Activated T-helper 1 cell treated with anti-CD3 and anti-CD28 coated beads, Interleukin-12 subunit alpha, Interleukin-12 subunit beta, Interleukin-2, Interleukin-4 antibody, amounts not matched to agents 30 ng/mL and 10 ng/mL and 1 ng/mL, durations not matched to agents 14 hours and 24 hours and 36 hours (primary cell): ENCODE measurements at regions not wholly inside any gene's neighbourhood (a gene's known extent, or its start where the extent isn't known, plus 50 kb on each side); places are given as distances from the start of the nearest gene placed in this dataset.

Experiments
- DNase-seq: peaks from one replicate; pipeline ENCODE4 v3.0.0; 2021; ENCODE audit warnings: low spot score
- H3K27ac Mint-ChIP-seq: one replicate; pipeline ENCODE4 v1.8.0; 2021; ENCODE audit warnings: mild to moderate bottlenecking, mixed read lengths
- H3K27me3 Mint-ChIP-seq: one replicate; pipeline ENCODE4 v1.8.0; 2022; ENCODE audit warnings: mild to moderate bottlenecking, moderate library complexity, mixed read lengths; ENCODE audit not compliant: insufficient read depth
- H3K36me3 Mint-ChIP-seq: one replicate; pipeline ENCODE4 v1.8.0; 2021; ENCODE audit warnings: low read depth, mixed read lengths
- H3K4me1 Mint-ChIP-seq: one replicate; pipeline ENCODE4 v1.8.0; 2021; ENCODE audit warnings: low read depth, mixed read lengths
- H3K4me3 Mint-ChIP-seq: one replicate; pipeline ENCODE4 v1.8.0; 2021; ENCODE audit warnings: mild to moderate bottlenecking, moderate library complexity, mixed read lengths
- H3K9me3 Mint-ChIP-seq: one replicate; pipeline ENCODE4 v1.8.0; 2021; ENCODE audit warnings: mixed read lengths
- intact Hi-C: fragments of 100-400 bp; cut with micrococcal nuclease; formaldehyde crosslinking; loops from one replicate; pipeline ENCODE4 v1.15.1; 2024

DNA sequence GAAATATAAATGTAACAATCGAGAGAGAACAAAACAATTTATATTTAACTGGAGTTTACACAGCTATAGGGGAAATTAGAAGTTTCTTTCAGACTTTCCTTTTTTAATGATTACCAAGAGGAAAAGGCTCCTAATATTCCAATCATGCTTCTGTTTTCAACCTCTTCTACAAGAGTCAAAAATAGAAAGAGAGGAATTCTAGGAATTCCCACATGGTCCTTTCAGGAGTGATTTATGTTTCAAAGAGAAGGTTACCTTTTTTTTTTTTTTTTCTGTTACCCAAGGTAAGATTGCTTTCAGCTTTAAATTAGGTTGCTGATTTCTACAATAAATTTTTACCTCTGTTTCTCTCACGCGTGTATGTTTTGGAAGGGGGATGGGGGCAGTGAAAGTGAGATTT lies 355.3 kb upstream of the DCBLD2 start:
- H3K9me3 Mint-ChIP-seq, result peaks cover 4% of the 10 kb centered on the region
- H3K4me3 Mint-ChIP-seq, result no peak overlapping the region
- intact Hi-C loops, result no loop called here
- H3K4me1 Mint-ChIP-seq, result no peaks in the 10 kb centered on the region
- H3K27ac Mint-ChIP-seq, result no peak overlapping the region
- no peak for DNase-seq
- H3K27me3 Mint-ChIP-seq, result no peaks in the 10 kb centered on the region
- no peaks in the 10 kb centered on the region for H3K36me3 Mint-ChIP-seq

- peaks cover 3% of the 10 kb centered on the region for H3K9me3 Mint-ChIP-seq
- H3K4me3 Mint-ChIP-seq, result no peak overlapping the region
- H3K4me1 Mint-ChIP-seq, result no peaks in the 10 kb centered on the region
- H3K36me3 Mint-ChIP-seq, result no peaks in the 10 kb centered on the region
- H3K27ac Mint-ChIP-seq, result no peak overlapping the region
- no peaks in the 10 kb centered on the region for H3K27me3 Mint-ChIP-seq
- no peak for DNase-seq
- intact Hi-C loops, result no loop called here
Measured at GRCh38 chr3:99253963-99254355, 352.5 kb upstream of the DCBLD2 start.

DNA sequence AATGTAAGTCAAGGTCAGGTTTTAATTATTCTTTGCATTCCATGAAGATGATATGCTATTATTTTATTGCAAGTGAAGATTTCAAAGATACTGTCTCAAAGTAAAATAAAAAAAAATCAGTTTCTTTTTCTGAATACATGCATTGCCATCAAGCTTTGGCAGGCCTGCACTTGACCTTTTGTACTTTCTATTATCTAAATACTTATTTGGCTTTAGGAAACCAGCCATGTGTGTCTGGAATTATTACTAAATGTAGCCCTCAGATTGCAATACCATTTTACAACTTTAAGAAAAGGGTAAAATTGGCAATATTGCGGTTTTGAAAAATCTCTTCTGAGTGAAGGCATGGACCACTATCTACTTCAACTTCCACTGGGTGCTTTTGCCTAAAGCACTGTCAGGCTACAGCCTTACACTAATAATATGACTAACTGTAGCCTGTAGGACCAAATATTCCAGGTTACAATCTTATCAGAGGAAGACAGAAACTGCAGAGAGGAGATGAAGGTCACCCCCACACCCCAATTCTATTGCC lies 349.4 kb upstream of the DCBLD2 start:
- Mint-ChIP-seq H3K9me3 (no peaks in the 10 kb centered on the region), H3K27ac (no peak overlapping the region), H3K27me3 (no peaks in the 10 kb centered on the region), H3K36me3 (no peaks in the 10 kb centered on the region), H3K4me3 (no peak overlapping the region), H3K4me1 (no peaks in the 10 kb centered on the region)
- intact Hi-C loops, result no loop called here
- DNase-seq, result no peak

- Mint-ChIP-seq H3K27ac (no peak overlapping the region), H3K9me3 (no peaks in the 10 kb centered on the region), H3K27me3 (no peaks in the 10 kb centered on the region), H3K36me3 (no peaks in the 10 kb centered on the region), H3K4me1 (no peaks in the 10 kb centered on the region), H3K4me3 (no peak overlapping the region)
- DNase-seq, result no peak
- intact Hi-C loops, result no loop called here
Measured at GRCh38 chr3:99250272-99250671, 348.8 kb upstream of the DCBLD2 start.

- no peak for DNase-seq
- no peaks in the 10 kb centered on the region for H3K36me3 Mint-ChIP-seq
- intact Hi-C loops, result no loop called here
- H3K4me1 Mint-ChIP-seq, result no peaks in the 10 kb centered on the region
- no peaks in the 10 kb centered on the region for H3K27me3 Mint-ChIP-seq
- no peaks in the 10 kb centered on the region for H3K9me3 Mint-ChIP-seq
- no peak overlapping the region for H3K27ac Mint-ChIP-seq
- H3K4me3 Mint-ChIP-seq, result no peak overlapping the region
Measured at GRCh38 chr3:99249627-99250026, 348.1 kb upstream of the DCBLD2 start.

- intact Hi-C loops, result no loop called here
- H3K27me3 Mint-ChIP-seq, result no peaks in the 10 kb centered on the region
- no peak for DNase-seq
- H3K36me3 Mint-ChIP-seq, result no peaks in the 10 kb centered on the region
- no peaks in the 10 kb centered on the region for H3K4me1 Mint-ChIP-seq
- no peak overlapping the region for H3K4me3 Mint-ChIP-seq
- no peak overlapping the region for H3K27ac Mint-ChIP-seq
- no peaks in the 10 kb centered on the region for H3K9me3 Mint-ChIP-seq
Measured at GRCh38 chr3:99248913-99249312, 347.4 kb upstream of the DCBLD2 start.

GRCh38 chr3:99248130-99248529 lies 346.6 kb upstream of the DCBLD2 start:
- Mint-ChIP-seq H3K27me3 (no peaks in the 10 kb centered on the region), H3K9me3 (no peaks in the 10 kb centered on the region), H3K4me3 (no peak overlapping the region), H3K36me3 (no peaks in the 10 kb centered on the region), H3K4me1 (no peaks in the 10 kb centered on the region), H3K27ac (no peak overlapping the region)
- DNase-seq, result no peak
- intact Hi-C loops, result no loop called here

DNA sequence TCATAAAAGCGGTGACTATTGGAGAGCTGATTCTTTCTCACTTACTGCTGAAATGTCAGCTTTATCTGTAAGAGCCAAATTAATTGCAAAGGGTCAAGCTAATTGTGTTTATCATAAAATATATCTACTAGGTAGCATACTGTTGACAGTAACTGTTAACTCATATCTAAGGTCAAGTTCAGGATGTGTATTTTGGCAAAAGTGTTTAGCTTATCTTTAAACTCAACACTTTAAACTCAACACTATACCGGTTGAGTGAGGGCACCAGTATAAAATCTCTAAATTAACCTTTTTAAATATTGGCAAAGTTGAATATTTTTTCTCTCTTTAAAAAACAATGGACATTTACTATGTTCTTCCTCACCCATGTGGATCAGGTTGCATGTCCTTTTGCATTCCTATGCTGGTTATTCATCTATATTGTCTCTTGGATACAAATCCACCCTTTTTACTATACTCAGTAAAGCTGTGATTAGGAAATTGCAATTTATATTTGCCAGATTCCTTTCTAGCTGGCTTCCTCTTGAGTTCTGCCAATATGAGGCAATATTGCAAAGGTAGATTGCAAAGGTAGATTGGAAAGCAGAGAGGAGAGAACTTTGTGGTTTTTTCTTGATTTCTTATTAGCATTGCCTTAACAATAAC lies 344.6 kb upstream of the DCBLD2 start:
- no peaks in the 10 kb centered on the region for H3K27me3 Mint-ChIP-seq
- H3K4me3 Mint-ChIP-seq, result no peak overlapping the region
- H3K36me3 Mint-ChIP-seq, result no peaks in the 10 kb centered on the region
- H3K27ac Mint-ChIP-seq, result no peak overlapping the region
- H3K9me3 Mint-ChIP-seq, result no peaks in the 10 kb centered on the region
- no peaks in the 10 kb centered on the region for H3K4me1 Mint-ChIP-seq
- no peak for DNase-seq
- intact Hi-C loops, result no loop called here

GRCh38 chr3:99242271-99242670 lies 340.8 kb upstream of the DCBLD2 start:
- Mint-ChIP-seq H3K27me3 (no peaks in the 10 kb centered on the region), H3K4me1 (no peaks in the 10 kb centered on the region)

GRCh38 chr3:99240700-99241099 lies 339.2 kb upstream of the DCBLD2 start:
- Mint-ChIP-seq H3K4me1 (no peaks in the 10 kb centered on the region), H3K4me3 (no peak overlapping the region), H3K27me3 (no peaks in the 10 kb centered on the region), H3K27ac (no peak overlapping the region), H3K9me3 (no peaks in the 10 kb centered on the region), H3K36me3 (no peaks in the 10 kb centered on the region)
- DNase-seq, result no peak
- intact Hi-C loops, result no loop called here

More at GRCh38 chr3:99242271-99242670, 340.8 kb upstream of the DCBLD2 start:
- no peaks in the 10 kb centered on the region for H3K36me3 Mint-ChIP-seq
- H3K4me3 Mint-ChIP-seq, result no peak overlapping the region
- intact Hi-C loops, result no loop called here
- H3K27ac Mint-ChIP-seq, result no peak overlapping the region
- H3K9me3 Mint-ChIP-seq, result no peaks in the 10 kb centered on the region
- DNase-seq, result no peak

DNA sequence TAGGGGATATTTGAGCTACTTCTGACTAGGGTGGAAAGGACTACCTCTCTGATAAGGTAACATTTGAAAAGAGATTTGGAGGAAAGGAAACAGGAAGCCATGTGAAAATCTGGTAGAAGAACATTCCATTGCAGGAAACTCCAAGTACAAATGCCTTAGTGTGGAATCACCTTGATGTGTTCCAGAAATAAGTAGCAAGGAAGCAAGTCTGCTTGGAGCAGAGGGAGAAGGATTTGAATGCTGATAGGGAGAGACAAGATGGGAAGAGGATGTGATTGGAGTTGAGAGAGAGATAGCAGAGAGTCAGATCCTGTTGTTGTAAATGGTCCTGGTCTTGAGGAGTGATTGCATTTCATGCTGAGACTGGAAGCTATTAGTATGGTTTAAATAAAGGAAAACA lies 335.1 kb upstream of the DCBLD2 start:
- no peaks in the 10 kb centered on the region for H3K9me3 Mint-ChIP-seq
- no peaks in the 10 kb centered on the region for H3K27me3 Mint-ChIP-seq
- intact Hi-C loops, result no loop called here
- H3K36me3 Mint-ChIP-seq, result no peaks in the 10 kb centered on the region
- DNase-seq, result no peak
- H3K4me1 Mint-ChIP-seq, result no peaks in the 10 kb centered on the region
- H3K4me3 Mint-ChIP-seq, result no peak overlapping the region
- no peak overlapping the region for H3K27ac Mint-ChIP-seq

GRCh38 chr3:99232696-99233095 lies 331.2 kb upstream of the DCBLD2 start:
- DNase-seq, result no peak
- no peaks in the 10 kb centered on the region for H3K27me3 Mint-ChIP-seq
- intact Hi-C loops, result no loop called here
- H3K4me3 Mint-ChIP-seq, result no peak overlapping the region
- no peaks in the 10 kb centered on the region for H3K36me3 Mint-ChIP-seq
- H3K9me3 Mint-ChIP-seq, result no peaks in the 10 kb centered on the region
- H3K4me1 Mint-ChIP-seq, result no peaks in the 10 kb centered on the region
- no peak overlapping the region for H3K27ac Mint-ChIP-seq

DNA sequence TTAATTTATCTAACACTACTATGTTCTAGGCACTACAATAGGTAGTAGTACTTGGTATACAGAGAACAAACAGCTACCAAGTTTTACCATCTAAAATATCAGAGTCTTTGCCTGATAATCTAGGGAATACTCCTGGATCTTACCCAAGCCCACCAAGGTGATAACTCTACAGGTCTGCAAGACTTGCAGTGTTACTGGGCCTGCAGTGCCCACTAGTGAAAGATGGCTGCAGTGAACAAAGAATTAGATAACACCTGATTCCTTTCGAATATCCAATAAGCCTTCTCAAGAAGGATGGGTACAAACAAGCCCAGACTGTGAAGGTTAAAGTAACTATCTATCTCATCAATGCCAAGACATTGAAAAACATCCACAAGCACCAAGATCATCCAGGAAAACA lies 317.0 kb upstream of the DCBLD2 start:
- Mint-ChIP-seq H3K36me3 (no peaks in the 10 kb centered on the region), H3K4me1 (no peaks in the 10 kb centered on the region), H3K27ac (no peak overlapping the region)

GRCh38 chr3:99212969-99213368 lies 311.5 kb upstream of the DCBLD2 start:
- no peaks in the 10 kb centered on the region for H3K36me3 Mint-ChIP-seq
- no peaks in the 10 kb centered on the region for H3K9me3 Mint-ChIP-seq
- H3K27ac Mint-ChIP-seq, result no peak overlapping the region
- no peaks in the 10 kb centered on the region for H3K4me1 Mint-ChIP-seq
- H3K27me3 Mint-ChIP-seq, result no peaks in the 10 kb centered on the region
- H3K4me3 Mint-ChIP-seq, result no peak overlapping the region
- DNase-seq, result no peak
- intact Hi-C loops, result no loop called here

More for the DNA sequence above, 317.0 kb upstream of the DCBLD2 start:
- peaks cover 8% of the 10 kb centered on the region for H3K9me3 Mint-ChIP-seq
- DNase-seq, result no peak
- intact Hi-C loops, result no loop called here
- no peaks in the 10 kb centered on the region for H3K27me3 Mint-ChIP-seq
- H3K4me3 Mint-ChIP-seq, result no peak overlapping the region
